ENCODE measurements at regions not wholly inside any gene's neighbourhood (a gene's known extent, or its start where the extent isn't known, plus 50 kb on each side); places are given as distances from the start of the nearest gene placed in this dataset.

- Mint-ChIP-seq H3K27ac (no peak overlapping the region), H3K27me3 (ENCODE audit: low read depth) (peaks cover 27% of the 10 kb centered on the region), H3K4me1 (peaks cover 13% of the 10 kb centered on the region), H3K9me3 (no peaks in the 10 kb centered on the region), H3K4me3 (no peak overlapping the region), H3K36me3 (no peaks in the 10 kb centered on the region)
- ATAC-seq (no peak), DNase-seq (ENCODE audit: low spot score) (no peak)
- ChIA-PET CTCF (interaction anchor here (0.5 kb wide), 1 partner anchor 73 kb away, joined by 3 read pairs; no protein-coding TSS in a partner anchor), POLR2A (no interaction called here)
- no peak for TF ChIP-seq ARID4B (CRISPR knock-in tag; IDR thresholded peaks at IDR 0.05; ENCODE audit: borderline replicate concordance)
- no peak for TF ChIP-seq SOX15 (CRISPR knock-in tag; IDR thresholded peaks at IDR 0.05)
- TF ChIP-seq CREB1 (CRISPR knock-in tag; IDR thresholded peaks at IDR 0.05) = no peak
- TF ChIP-seq E2F5 (CRISPR knock-in tag; IDR thresholded peaks at IDR 0.05) = no peak
- TF ChIP-seq KAT7 (CRISPR knock-in tag; IDR thresholded peaks at IDR 0.05; ENCODE audit: borderline replicate concordance) = no peak
- no peak for TF ChIP-seq ZNF232 (CRISPR knock-in tag; IDR thresholded peaks at IDR 0.05)
- TF ChIP-seq CREM (CRISPR knock-in tag; IDR thresholded peaks at IDR 0.05) = no peak
- TF ChIP-seq, protein P1, sequence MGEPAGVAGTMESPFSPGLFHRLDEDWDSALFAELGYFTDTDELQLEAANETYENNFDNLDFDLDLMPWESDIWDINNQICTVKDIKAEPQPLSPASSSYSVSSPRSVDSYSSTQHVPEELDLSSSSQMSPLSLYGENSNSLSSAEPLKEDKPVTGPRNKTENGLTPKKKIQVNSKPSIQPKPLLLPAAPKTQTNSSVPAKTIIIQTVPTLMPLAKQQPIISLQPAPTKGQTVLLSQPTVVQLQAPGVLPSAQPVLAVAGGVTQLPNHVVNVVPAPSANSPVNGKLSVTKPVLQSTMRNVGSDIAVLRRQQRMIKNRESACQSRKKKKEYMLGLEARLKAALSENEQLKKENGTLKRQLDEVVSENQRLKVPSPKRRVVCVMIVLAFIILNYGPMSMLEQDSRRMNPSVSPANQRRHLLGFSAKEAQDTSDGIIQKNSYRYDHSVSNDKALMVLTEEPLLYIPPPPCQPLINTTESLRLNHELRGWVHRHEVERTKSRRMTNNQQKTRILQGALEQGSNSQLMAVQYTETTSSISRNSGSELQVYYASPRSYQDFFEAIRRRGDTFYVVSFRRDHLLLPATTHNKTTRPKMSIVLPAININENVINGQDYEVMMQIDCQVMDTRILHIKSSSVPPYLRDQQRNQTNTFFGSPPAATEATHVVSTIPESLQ (CRISPR knock-in tag; IDR thresholded peaks at IDR 0.05) = no peak
- no peak for TF ChIP-seq SMAD3 (CRISPR knock-in tag; IDR thresholded peaks at IDR 0.05; ENCODE audit: borderline replicate concordance)
- no peak for TF ChIP-seq ZNF317 (CRISPR knock-in tag; IDR thresholded peaks at IDR 0.05; ENCODE audit: borderline replicate concordance, low read depth)
- TF ChIP-seq, protein P2, sequence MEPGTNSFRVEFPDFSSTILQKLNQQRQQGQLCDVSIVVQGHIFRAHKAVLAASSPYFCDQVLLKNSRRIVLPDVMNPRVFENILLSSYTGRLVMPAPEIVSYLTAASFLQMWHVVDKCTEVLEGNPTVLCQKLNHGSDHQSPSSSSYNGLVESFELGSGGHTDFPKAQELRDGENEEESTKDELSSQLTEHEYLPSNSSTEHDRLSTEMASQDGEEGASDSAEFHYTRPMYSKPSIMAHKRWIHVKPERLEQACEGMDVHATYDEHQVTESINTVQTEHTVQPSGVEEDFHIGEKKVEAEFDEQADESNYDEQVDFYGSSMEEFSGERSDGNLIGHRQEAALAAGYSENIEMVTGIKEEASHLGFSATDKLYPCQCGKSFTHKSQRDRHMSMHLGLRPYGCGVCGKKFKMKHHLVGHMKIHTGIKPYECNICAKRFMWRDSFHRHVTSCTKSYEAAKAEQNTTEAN (CRISPR knock-in tag; IDR thresholded peaks at IDR 0.05) = no peak
- no peak for TF ChIP-seq HMGXB4 (CRISPR knock-in tag; IDR thresholded peaks at IDR 0.05)
- no peak for TF ChIP-seq GABPB1 (CRISPR knock-in tag; IDR thresholded peaks at IDR 0.05)
- TF ChIP-seq, protein P3, sequence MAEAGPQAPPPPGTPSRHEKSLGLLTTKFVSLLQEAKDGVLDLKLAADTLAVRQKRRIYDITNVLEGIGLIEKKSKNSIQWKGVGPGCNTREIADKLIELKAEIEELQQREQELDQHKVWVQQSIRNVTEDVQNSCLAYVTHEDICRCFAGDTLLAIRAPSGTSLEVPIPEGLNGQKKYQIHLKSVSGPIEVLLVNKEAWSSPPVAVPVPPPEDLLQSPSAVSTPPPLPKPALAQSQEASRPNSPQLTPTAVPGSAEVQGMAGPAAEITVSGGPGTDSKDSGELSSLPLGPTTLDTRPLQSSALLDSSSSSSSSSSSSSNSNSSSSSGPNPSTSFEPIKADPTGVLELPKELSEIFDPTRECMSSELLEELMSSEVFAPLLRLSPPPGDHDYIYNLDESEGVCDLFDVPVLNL (CRISPR knock-in tag; IDR thresholded peaks at IDR 0.05; ENCODE audit: borderline replicate concordance, low read depth) = no peak
- no peak for TF ChIP-seq ETV6 (CRISPR knock-in tag; IDR thresholded peaks at IDR 0.05)
- no peak for TF ChIP-seq ZNF263 (CRISPR knock-in tag; IDR thresholded peaks at IDR 0.05; ENCODE audit: low read depth)
- no peak for TF ChIP-seq RELA (CRISPR knock-in tag; IDR thresholded peaks at IDR 0.05; ENCODE audit: borderline replicate concordance)
- no peak for TF ChIP-seq ZBTB21 (CRISPR knock-in tag; IDR thresholded peaks at IDR 0.05; ENCODE audit: borderline replicate concordance)
- TF ChIP-seq, protein P4, sequence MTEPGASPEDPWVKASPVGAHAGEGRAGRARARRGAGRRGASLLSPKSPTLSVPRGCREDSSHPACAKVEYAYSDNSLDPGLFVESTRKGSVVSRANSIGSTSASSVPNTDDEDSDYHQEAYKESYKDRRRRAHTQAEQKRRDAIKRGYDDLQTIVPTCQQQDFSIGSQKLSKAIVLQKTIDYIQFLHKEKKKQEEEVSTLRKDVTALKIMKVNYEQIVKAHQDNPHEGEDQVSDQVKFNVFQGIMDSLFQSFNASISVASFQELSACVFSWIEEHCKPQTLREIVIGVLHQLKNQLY (CRISPR knock-in tag; IDR thresholded peaks at IDR 0.05) = no peak
- no peak for TF ChIP-seq ZNF121 (CRISPR knock-in tag; IDR thresholded peaks at IDR 0.05)
Observed at GRCh38 chr10:59513558-59513957, 151.2 kb upstream of the FAM13C start.
